H1 (cell line): ENCODE measurements at regions not wholly inside any gene's neighbourhood (a gene's known extent, or its start where the extent isn't known, plus 50 kb on each side); places are given as distances from the start of the nearest gene placed in this dataset.

Source experiments
- CTCF ChIA-PET: fragments of 300-600 bp; sonication (Branson Sonifier 250); formaldehyde crosslinking; loops from one replicate; lab custom pipeline; 2021; ENCODE audit not compliant: partially characterized antibody; lab: Charles Lee
- POLR2A ChIA-PET: fragments of 300-600 bp; sonication (Branson Sonifier 250); formaldehyde crosslinking; loops from one replicate; lab custom pipeline; 2021; ENCODE audit warnings: inconsistent platforms; ENCODE audit not compliant: partially characterized antibody; lab: Charles Lee
- DNase-seq, 2 experiments: peaks; one replicate each; pipeline versions ENCODE4 v3.0.0 to v3.0.0-alpha.2; 2010 to 2022; ENCODE audit warnings: low spot score in 2 of 2, low read depth in 1 of 2, mixed read lengths in 1 of 2
- FAIRE-seq: peaks from 2 replicates; lab custom pipeline; 2011; peaks lifted over from hg19 to GRCh38; lab: Jason Lieb, UNC
- H2AFZ ChIP-seq: 2 replicates; pipeline ENCODE4 v1.8.1; 2012; ENCODE audit warnings: low read length, inconsistent platforms
- H2AK5ac ChIP-seq: 2 replicates; pipeline ENCODE4 v1.6.1; 2013; ENCODE audit warnings: low read depth, low read length
- H2BK120ac ChIP-seq: replicated peaks from 2 replicates; pipeline ENCODE3; 2013; ENCODE audit warnings: low read depth, low read length, inconsistent platforms
- H2BK12ac ChIP-seq: 2 replicates; pipeline ENCODE4 v1.6.1; 2013; ENCODE audit warnings: low read depth, low read length
- H2BK15ac ChIP-seq: 2 replicates; pipeline ENCODE4 v1.6.1; 2013; ENCODE audit warnings: low read length
- H2BK20ac ChIP-seq: 2 replicates; pipeline ENCODE4 v1.6.1; 2013; ENCODE audit warnings: low read length
- H2BK5ac ChIP-seq: 2 replicates; pipeline ENCODE4 v1.6.1; 2013; ENCODE audit warnings: low read depth, low read length
- H3K14ac ChIP-seq: 2 replicates; pipeline ENCODE4 v1.6.1; 2013; ENCODE audit warnings: inconsistent platforms; ENCODE audit not compliant: insufficient read length
- H3K18ac ChIP-seq: 2 replicates; pipeline ENCODE4 v1.6.1; 2013; ENCODE audit warnings: low read length; ENCODE audit errors: extremely low read depth
- H3K23ac ChIP-seq: 2 replicates; pipeline ENCODE4 v1.6.1; 2013; ENCODE audit warnings: inconsistent platforms; ENCODE audit not compliant: insufficient read length
- H3K23me2 ChIP-seq: 2 replicates; pipeline ENCODE4 v1.6.1; 2013; ENCODE audit warnings: low read depth, low read length
- H3K27ac ChIP-seq: 2 replicates; pipeline ENCODE4 v1.6.1; 2011; ENCODE audit warnings: low read depth, low read length, inconsistent platforms
- H3K27me3 ChIP-seq, 4 experiments: replicated peaks in 1 of 4; 1 replicate in 1 of 4; 2 replicates in 3 of 4; pipeline versions ENCODE4 v1.6.1 to v1.8.1; 2011 to 2013; ENCODE audit warnings: low read length in 3 of 4, mild to moderate bottlenecking in 3 of 4, inconsistent platforms in 2 of 4, mixed read lengths in 2 of 4, moderate library complexity in 1 of 4; ENCODE audit not compliant: control insufficient read depth in 3 of 4, insufficient read depth in 3 of 4; ENCODE audit errors: extremely low read depth in 1 of 4
- H3K36me3 ChIP-seq, 4 experiments: 2 replicates each; pipeline versions ENCODE4 v1.6.1 to v1.8.1; 2011 to 2013; ENCODE audit warnings: mild to moderate bottlenecking in 4 of 4, low read length in 3 of 4, moderate library complexity in 2 of 4, control low read depth in 1 of 4, inconsistent platforms in 1 of 4; ENCODE audit not compliant: insufficient read depth in 4 of 4, control insufficient read depth in 2 of 4
- H3K4ac ChIP-seq: replicated peaks from 2 replicates; pipeline ENCODE3; 2013; ENCODE audit warnings: low read length, low read depth, mixed read lengths, inconsistent platforms; ENCODE audit not compliant: insufficient read length
- H3K4me1 ChIP-seq, 4 experiments: replicated peaks in 1 of 4; 1 replicate in 1 of 4; 2 replicates in 3 of 4; pipeline versions ENCODE4 v1.6.1 to v1.8.1; 2011 to 2013; ENCODE audit warnings: low read length in 3 of 4, inconsistent platforms in 2 of 4, mixed read lengths in 1 of 4; ENCODE audit not compliant: insufficient read depth in 4 of 4, control insufficient read depth in 3 of 4
- H3K4me2 ChIP-seq, 2 experiments: 2 replicates each; pipeline versions ENCODE4 v1.6.1 to v1.8.1; 2011 to 2013; ENCODE audit warnings: low read depth in 2 of 2, low read length in 2 of 2, control low read depth in 1 of 2, inconsistent platforms in 1 of 2, mild to moderate bottlenecking in 1 of 2; ENCODE audit not compliant: insufficient read depth in 1 of 2
- H3K4me3 ChIP-seq, 4 experiments: fragments of 200-600, 300-600 bp in 1 of 4; sonication (generic), shearing (Covaris generic), sonication (Bioruptor Twin) in 1 of 4; 2 replicates each; pipeline versions ENCODE4 v1.5.1 to v1.8.1; 2011 to 2016; ENCODE audit warnings: low read length in 4 of 4, low read depth in 3 of 4, control low read depth in 2 of 4, inconsistent platforms in 2 of 4, mild to moderate bottlenecking in 2 of 4, mixed read lengths in 1 of 4, moderate library complexity in 1 of 4; ENCODE audit not compliant: insufficient read depth in 2 of 4; ENCODE audit errors: extremely low read depth in 1 of 4
- H3K56ac ChIP-seq: replicated peaks from 2 replicates; pipeline ENCODE3; 2013; ENCODE audit warnings: low read depth, mild to moderate bottlenecking, mixed read lengths, low read length, inconsistent platforms; ENCODE audit not compliant: insufficient read length
- H3K79me1 ChIP-seq: 2 replicates; pipeline ENCODE4 v1.6.1; 2013; ENCODE audit warnings: low read depth, low read length, control low read depth
- H3K79me2 ChIP-seq, 2 experiments: 2 replicates each; pipeline versions ENCODE4 v1.6.1 to v1.8.1; 2012 to 2013; ENCODE audit warnings: low read length in 2 of 2, mild to moderate bottlenecking in 2 of 2, inconsistent platforms in 1 of 2; ENCODE audit not compliant: insufficient read depth in 2 of 2, control insufficient read depth in 1 of 2
- H3K9ac ChIP-seq, 4 experiments: replicated peaks in 1 of 4; 1 replicate in 1 of 4; 2 replicates in 3 of 4; pipeline versions ENCODE4 v1.6.1 to v1.8.1; 2011 to 2013; ENCODE audit warnings: low read depth in 3 of 4, low read length in 3 of 4, control low read depth in 2 of 4, mild to moderate bottlenecking in 2 of 4, moderate library complexity in 2 of 4, inconsistent platforms in 1 of 4; ENCODE audit errors: extremely low read depth in 1 of 4
- H3K9me3 ChIP-seq, 2 experiments: 2 replicates each; pipeline versions ENCODE4 v1.6.1 to v1.8.1; 2012 to 2013; ENCODE audit warnings: mild to moderate bottlenecking in 2 of 2, moderate library complexity in 2 of 2, control low read depth in 1 of 2, inconsistent platforms in 1 of 2, low read depth in 1 of 2, low read length in 1 of 2, mixed read lengths in 1 of 2; ENCODE audit not compliant: insufficient read depth in 2 of 2
- H4K20me1 ChIP-seq, 2 experiments: replicated peaks in 1 of 2; 2 replicates each; pipeline versions ENCODE3 to v1.8.1; 2011 to 2013; ENCODE audit warnings: inconsistent platforms in 2 of 2, low read length in 2 of 2, mild to moderate bottlenecking in 1 of 2; ENCODE audit not compliant: insufficient read depth in 2 of 2, control insufficient read depth in 1 of 2
- H4K5ac ChIP-seq: 2 replicates; pipeline ENCODE4 v1.6.1; 2013; ENCODE audit warnings: low read length, low read depth, mixed read lengths, inconsistent platforms; ENCODE audit not compliant: insufficient read length
- H4K8ac ChIP-seq: 2 replicates; pipeline ENCODE4 v1.8.0; 2013; ENCODE audit warnings: mild to moderate bottlenecking, moderate library complexity, low read length, inconsistent platforms; ENCODE audit not compliant: insufficient read depth; ENCODE audit errors: extremely low read depth
- H4K91ac ChIP-seq: replicated peaks from 2 replicates; pipeline ENCODE3; 2013; ENCODE audit warnings: low read length, mixed read lengths, inconsistent platforms; ENCODE audit not compliant: insufficient read length
- CTCF ChIP-seq, 3 experiments: IDR thresholded peaks; 1 replicate in 2 of 3; 2 replicates in 1 of 3; pipeline versions ENCODE4 v1.5.1 to v1.6.1; 2011; ENCODE audit warnings: low read length in 3 of 3, mild to moderate bottlenecking in 3 of 3, inconsistent platforms in 2 of 3, low read depth in 1 of 3, moderate library complexity in 1 of 3; ENCODE audit not compliant: insufficient read depth in 1 of 3; ENCODE audit errors: control extremely low read depth in 1 of 3
- whole genome bisulfite sequencing, 2 experiments: shearing (Covaris generic) in 1 of 2; methylation state at CpG; one replicate each; pipeline versions ENCODE4 v1.1.6 to v1.1.7; 2013 to 2015; ENCODE audit warnings: low lambda C conversion rate in 2 of 2, mixed read lengths in 2 of 2, inconsistent platforms in 1 of 2, low coverage in 1 of 2, missing lambda C conversion rate in 1 of 2; ENCODE audit not compliant: insufficient replicate concordance in 2 of 2, insufficient coverage in 1 of 2, insufficient read length in 1 of 2; ENCODE audit errors: extremely low coverage in 1 of 2, missing lambda C conversion rate in 1 of 2; 5-methylcytosine and 5-hydroxymethylcytosine counted together

GRCh38 chr5:60544142-60544541 lies 155.8 kb downstream of the DEPDC1B start:
- H3K4me2 ChIP-seq = no peak overlapping the region
- H3K14ac ChIP-seq = no peak overlapping the region
- no peaks in the 10 kb centered on the region for H3K36me3 ChIP-seq
- no peak overlapping the region for H2AK5ac ChIP-seq
- H4K20me1 ChIP-seq = no peaks in the 10 kb centered on the region
- no peak overlapping the region for H3K4ac ChIP-seq
- no peaks in the 10 kb centered on the region for H3K79me1 ChIP-seq
- no peak overlapping the region for H2BK5ac ChIP-seq
- no peaks in the 10 kb centered on the region for H3K27me3 ChIP-seq
- H3K4me3 ChIP-seq = no peak overlapping the region
- H3K18ac ChIP-seq = no peak overlapping the region
- no peaks in the 10 kb centered on the region for H3K9me3 ChIP-seq
- H2BK15ac ChIP-seq = no peak overlapping the region
- 92% methylated on average over 2 of the region's 2 CpGs; no CpG with 5 or more reads in 1 of the 2 experiments for WGBS, 2 experiments
- peaks cover 0 to 8% (median 2%) of the 10 kb centered on the region in 4 experiments; a peak in 4 of 7 replicates for H3K4me1 ChIP-seq
- no peak for FAIRE-seq
- H3K56ac ChIP-seq = no peak overlapping the region
- no peak for DNase-seq
- ChIA-PET CTCF (interaction anchor here (0.6 kb wide), 1 partner anchor 898 kb away, joined by 4 read pairs; no protein-coding TSS in a partner anchor), POLR2A (no interaction called here)
- no peak for TF ChIP-seq CTCF (IDR thresholded peaks at IDR 0.05; ENCODE audit: control extremely low read depth in 1 of 3, insufficient read depth in 1 of 3, low read depth in 1 of 3, low read length in 3 of 3)
- no peak overlapping the region for H2BK120ac ChIP-seq
- no peak overlapping the region for H3K9ac ChIP-seq
- no peak overlapping the region for H2BK12ac ChIP-seq
- H4K91ac ChIP-seq = no peak overlapping the region
- no peak overlapping the region for H4K8ac ChIP-seq
- no peak overlapping the region for H4K5ac ChIP-seq
- H2BK20ac ChIP-seq = no peak overlapping the region
- no peaks in the 10 kb centered on the region for H3K23me2 ChIP-seq
- no peaks in the 10 kb centered on the region for H3K79me2 ChIP-seq
- no peak overlapping the region for H3K27ac ChIP-seq
- H2AFZ ChIP-seq = no peak overlapping the region
- no peak overlapping the region for H3K23ac ChIP-seq
